Fibroblast of skin of left biceps (primary cell): ENCODE measurements at regions not wholly inside any gene's neighbourhood (a gene's known extent, or its start where the extent isn't known, plus 50 kb on each side); places are given as distances from the start of the nearest gene placed in this dataset.

Source experiments
- DNase-seq, 2 experiments: peaks; one replicate each; pipeline ENCODE4 v3.0.0-alpha.2; 2013; ENCODE audit warnings: low read depth in 2 of 2

DNA sequence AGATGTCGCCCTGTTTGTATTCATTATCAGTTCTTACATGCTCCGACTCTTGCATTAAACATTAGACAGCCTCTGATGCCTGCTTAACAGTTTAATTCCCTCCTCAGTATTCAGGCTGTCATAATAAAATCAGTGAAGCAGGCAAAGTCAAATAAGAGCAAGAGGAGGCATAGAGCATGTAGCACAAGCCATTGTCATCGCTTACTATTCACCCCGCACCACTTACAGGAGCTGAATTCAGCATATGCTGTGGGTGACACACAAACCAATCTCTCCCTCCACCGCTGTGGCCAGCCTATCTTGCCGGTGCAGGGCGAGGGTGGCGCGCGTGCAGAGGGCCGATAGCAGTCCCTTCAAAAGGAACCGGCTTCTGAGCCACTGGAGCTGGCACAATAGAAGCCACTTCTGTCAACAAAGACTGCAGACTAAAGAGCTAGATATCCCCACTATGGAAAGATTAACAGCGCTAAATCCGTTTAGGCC lies 433.2 kb upstream of the MGMT start:
- DNase-seq = no peak

GRCh38 chr10:129035052-129035827 lies 431.8 kb upstream of the MGMT start:
- DNase-seq = no peak

DNA sequence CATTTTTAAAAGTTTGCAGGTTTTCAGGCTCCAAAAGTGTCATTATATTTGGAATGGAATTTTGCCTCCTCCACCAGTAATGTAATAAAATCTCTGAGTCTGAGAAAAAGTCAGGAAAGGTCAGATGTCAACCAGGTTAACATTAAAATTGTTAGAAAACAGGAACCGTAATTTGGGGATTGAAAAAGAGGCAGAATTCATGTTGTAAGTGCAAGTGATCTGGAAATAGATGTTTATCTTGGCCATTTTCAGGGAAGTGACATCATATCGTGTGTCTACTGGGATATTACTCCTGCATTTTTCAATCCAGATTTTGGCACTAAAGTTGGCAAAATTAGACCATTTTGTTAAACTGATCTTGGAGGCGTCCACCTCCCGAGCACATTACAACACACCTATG lies 428.5 kb upstream of the MGMT start:
- DNase-seq = no peak

DNA sequence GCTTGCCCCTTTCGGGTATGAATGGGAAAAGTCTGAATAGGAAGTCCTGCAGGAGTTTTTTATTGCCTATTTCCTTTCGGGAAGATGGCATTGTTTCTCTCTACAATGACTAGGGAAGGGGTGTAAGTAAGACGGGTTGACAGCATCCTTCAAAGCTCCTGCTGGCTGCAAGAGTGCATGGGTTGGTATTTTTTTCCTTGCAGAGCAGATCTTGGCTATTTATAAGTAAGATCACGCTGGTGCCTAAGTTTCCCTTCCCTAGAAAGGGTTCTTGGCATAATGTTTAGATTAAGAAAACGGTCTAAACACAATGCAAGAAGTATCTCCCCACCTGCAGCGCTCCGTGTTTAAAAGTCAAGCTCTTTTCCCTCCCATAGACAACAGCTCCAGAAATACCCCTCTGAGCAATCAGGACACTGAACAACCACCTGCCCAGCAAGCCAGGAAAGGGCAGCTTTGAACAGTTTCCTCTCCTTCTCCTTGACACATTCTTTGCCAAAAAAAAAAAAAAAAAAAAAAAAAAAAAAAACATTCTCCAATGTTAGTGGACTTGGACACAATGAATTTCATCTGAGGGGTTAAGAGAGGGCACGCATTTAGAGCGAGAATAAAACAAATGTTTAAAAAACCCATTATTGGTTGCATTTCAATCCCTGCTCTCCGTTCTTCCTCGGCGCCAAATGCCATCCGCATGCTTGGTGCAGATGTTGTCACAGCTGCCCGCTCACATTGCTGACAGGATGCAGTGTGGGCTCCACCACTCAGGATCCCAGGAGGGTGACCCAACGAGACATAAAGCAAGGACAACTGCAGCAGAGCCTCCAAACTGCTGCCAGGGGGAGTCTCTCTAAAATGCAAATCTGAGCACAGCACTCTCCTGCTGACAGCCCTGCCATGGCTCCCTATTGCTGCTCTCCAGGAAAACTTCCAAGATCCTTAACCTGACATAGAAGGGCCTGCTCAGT lies 427.4 kb upstream of the MGMT start:
- DNase-seq = no peak

- no peak for DNase-seq
Observed at GRCh38 chr10:129040377-129040776, 426.7 kb upstream of the MGMT start.

DNA sequence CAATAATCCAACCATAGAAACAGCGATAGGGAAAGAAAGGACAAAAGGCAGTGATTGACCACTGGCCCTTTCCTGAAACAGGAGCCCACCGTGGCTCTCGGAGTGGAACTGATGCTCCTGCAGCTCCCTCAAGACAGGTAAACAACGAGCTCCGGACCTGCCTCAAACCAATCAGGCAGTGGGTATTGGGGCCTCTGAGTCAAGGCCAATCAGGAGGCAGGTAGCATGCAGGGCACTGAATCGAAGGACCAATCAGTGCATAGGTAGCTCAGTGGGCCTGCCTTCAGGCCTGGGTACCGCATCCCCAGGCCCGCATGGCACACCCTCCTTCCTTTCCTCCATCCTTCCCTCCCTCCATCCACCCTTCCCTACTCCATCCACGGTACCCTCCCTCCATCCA lies 425.1 kb upstream of the MGMT start:
- no peak for DNase-seq

GRCh38 chr10:129042776-129043595 lies 424.1 kb upstream of the MGMT start:
- no peak for DNase-seq

- DNase-seq = no peak
Observed at GRCh38 chr10:129043691-129044090, 423.4 kb upstream of the MGMT start.

DNA sequence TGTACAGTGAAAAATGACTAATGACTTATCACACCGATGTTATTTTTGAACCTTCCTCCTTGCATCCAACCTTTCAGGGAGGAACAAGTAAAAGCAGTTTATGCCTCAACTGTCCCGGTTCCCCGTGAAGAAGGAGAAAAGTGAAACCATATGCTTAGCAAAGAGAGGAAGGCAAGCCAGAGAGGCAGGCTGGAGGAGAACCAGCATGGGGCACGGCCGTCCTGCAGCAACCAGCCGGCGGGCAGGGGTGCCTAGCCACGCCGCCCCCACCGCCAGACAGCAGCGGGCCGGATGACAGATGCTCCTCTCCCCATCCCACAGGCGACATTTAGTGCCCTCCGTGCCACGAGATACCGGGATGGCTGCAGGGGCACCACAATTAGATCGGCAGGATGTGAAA lies 421.4 kb upstream of the MGMT start:
- no peak for DNase-seq

DNA sequence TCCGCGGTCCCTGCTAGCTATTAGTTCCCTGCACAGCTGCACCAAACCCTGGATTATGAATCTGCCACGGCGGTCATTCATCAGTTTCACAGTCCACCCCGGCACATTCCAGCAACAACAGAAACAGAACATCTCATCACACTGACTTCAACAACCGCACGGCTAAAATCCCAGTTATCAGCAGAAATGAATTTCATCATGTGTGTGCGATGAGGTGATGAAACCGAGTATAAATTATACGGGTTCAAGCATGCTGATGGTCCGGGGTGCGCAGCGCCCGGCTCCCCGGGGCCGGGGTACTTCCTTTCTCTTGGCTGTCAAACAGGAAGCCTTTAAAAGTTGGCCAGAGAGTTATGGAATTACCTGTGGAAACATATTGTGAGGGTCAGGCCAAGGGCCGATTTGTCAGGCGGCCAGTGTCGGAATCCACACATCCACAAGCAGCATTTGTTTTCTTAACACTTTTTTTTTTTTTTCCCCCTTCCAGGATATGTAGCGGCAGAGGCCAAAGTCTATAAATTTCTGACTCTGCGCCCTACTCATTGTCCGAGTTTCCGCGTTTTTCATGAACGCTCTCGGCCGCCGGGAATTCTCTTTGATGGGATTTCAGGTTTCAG lies 420.9 kb upstream of the MGMT start:
- DNase-seq = peak; percentile 36 to 40

DNA sequence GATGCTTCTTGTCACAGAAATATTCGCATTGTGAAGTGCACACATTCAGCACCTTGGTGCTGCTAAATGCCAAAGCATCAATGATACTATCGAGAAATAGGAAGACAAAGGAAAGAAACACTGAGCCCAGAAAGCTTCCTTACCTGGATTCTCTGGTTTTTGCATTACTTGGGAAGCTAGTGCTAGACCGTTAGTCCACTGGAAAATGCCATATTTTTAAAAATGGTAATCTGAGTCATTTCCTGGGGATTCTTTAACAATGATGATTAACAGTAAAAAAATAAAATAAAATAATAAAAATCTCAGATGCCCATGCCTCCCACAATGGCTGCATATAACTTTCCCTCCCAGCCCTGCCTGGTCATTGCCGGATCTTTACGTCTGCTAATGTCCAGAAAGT lies 420.1 kb upstream of the MGMT start:
- no peak for DNase-seq

- no peak for DNase-seq
Observed at GRCh38 chr10:129047600-129047999, 419.4 kb upstream of the MGMT start.

GRCh38 chr10:129048513-129048912 lies 418.5 kb upstream of the MGMT start:
- DNase-seq = no peak

- DNase-seq = no peak
Observed at GRCh38 chr10:129049501-129049900, 417.5 kb upstream of the MGMT start.

GRCh38 chr10:129055225-129055624 lies 411.8 kb upstream of the MGMT start:
- DNase-seq = no peak

- DNase-seq = no peak
Observed at GRCh38 chr10:129055986-129056385, 411.1 kb upstream of the MGMT start.

- DNase-seq = no peak
Observed at GRCh38 chr10:129056734-129057689, 410.0 kb upstream of the MGMT start.

DNA sequence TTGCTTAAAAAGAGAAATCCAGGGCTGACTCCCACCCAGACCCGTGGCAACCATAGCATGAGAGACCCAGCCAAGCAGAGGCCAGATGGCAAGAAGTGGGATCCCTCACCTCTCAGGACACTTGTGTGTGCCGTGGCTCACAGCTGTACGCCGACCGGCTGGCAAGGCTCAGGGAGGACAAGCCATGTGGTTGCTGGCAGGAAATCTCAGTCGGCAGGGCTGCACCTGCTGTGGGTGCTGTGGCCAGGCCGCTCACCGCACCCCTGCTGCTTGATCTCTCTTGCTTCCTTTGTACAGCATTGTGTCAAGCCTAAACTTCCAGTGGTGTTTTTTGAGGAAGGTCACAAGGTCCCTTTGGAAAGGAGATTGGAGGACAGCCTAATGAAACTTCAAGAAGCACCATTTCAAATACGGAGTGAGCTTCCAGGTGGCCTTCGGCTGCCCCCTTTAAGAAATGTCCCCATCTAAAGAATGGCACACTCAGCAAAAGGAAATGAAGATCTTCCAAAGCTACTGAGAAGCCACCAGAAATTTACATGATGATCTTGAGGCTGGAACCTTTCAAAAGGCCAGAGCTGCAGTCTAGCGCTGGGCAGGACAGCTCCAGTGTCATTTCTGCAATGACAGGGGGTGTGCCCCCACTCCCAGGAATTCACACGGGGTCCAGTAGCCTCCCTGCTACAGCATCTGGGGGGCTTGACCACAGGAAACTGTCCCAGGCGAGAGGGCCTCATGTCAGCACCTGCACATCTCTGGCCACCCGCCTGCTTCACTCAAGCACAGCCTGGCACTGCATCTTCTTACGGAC lies 409.0 kb upstream of the MGMT start:
- DNase-seq = no peak

DNA sequence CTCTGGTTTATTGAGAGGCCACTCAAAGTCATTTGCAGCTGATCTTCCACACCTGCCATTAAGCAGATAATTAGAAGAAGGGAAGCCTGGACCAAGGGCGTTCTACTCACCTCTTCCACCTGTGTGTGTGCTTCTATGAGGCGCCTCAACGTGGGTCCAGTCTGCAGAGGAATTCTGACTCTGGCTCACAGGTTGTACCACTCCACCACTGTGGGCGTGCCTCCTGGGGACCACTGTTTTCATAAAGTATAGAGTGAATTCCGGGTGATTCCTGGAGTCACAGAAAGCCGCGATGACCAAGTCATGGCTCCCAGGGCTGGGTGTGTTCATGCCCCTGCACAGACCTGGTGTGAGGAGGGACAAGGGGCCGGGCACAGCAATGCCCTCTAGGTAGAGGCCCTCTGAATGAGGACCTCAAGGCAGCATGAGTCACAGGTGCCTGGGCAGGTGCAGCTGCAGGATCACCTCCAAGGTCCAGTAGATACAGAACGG lies 408.3 kb upstream of the MGMT start:
- DNase-seq = no peak
